PC-9 (cell line): ENCODE measurements at regions not wholly inside any gene's neighbourhood (a gene's known extent, or its start where the extent isn't known, plus 50 kb on each side); places are given as distances from the start of the nearest gene placed in this dataset.

Experiments used
- BruUV-seq: library from RNA; stranded (reverse); fragments of 400-500 nt; replicated peaks from 2 replicates; lab custom pipeline; 2021; lab: Mats Ljungman, UMichigan
- CTCF ChIA-PET: fragments of 300-600 bp; sonication (Branson Sonifier 250); formaldehyde crosslinking; loops from one replicate; lab custom pipeline; 2022; ENCODE audit warnings: antibody characterized with exemption; lab: Charles Lee
- POLR2A ChIA-PET: fragments of 300-600 bp; sonication (Branson Sonifier 250); formaldehyde crosslinking; loops from one replicate; lab custom pipeline; 2022; ENCODE audit warnings: antibody characterized with exemption; ENCODE audit not compliant: unreplicated experiment; lab: Charles Lee
- DNase-seq, 2 experiments: peaks; one replicate each; pipeline versions ENCODE4 v3.0.0 to v3.0.0-alpha.2; 2015 to 2022; ENCODE audit warnings: mixed read lengths in 1 of 2
- H2AFZ ChIP-seq: fragments of 200-600 bp; sonication (generic); 2 replicates; pipeline ENCODE4 v1.8.1; 2017; ENCODE audit warnings: antibody characterized with exemption
- H3F3A ChIP-seq: fragments of 200-600 bp; sonication (generic); 2 replicates; pipeline ENCODE4 v1.8.1; 2017; ENCODE audit warnings: antibody characterized with exemption, mild to moderate bottlenecking, low read depth; ENCODE audit not compliant: insufficient read depth
- H3K27ac ChIP-seq: fragments of 200-600 bp; sonication (generic); 2 replicates; pipeline ENCODE4 v1.6.1; 2016; ENCODE audit warnings: mixed run types
- H3K27me3 ChIP-seq: fragments of 200-600 bp; sonication (generic); 2 replicates; pipeline ENCODE4 v1.6.1; 2016; ENCODE audit warnings: low read depth, mixed run types; ENCODE audit not compliant: insufficient read depth
- H3K36me3 ChIP-seq: fragments of 200-600 bp; sonication (generic); 2 replicates; pipeline ENCODE4 v1.6.1; 2016; ENCODE audit warnings: low read depth, mixed run types
- H3K4me1 ChIP-seq: fragments of 200-600 bp; sonication (generic); replicated peaks from 2 replicates; pipeline ENCODE4 v1.6.1; 2016; ENCODE audit warnings: mixed run types; ENCODE audit not compliant: insufficient read depth
- H3K4me2 ChIP-seq: fragments of 200-600 bp; sonication (generic); 2 replicates; pipeline ENCODE4 v1.6.1; 2017; ENCODE audit warnings: mixed run types
- H3K4me3 ChIP-seq: fragments of 200-600 bp; sonication (generic); 2 replicates; pipeline ENCODE4 v1.6.1; 2016; ENCODE audit warnings: mixed run types
- H3K79me2 ChIP-seq: fragments of 200-600 bp; sonication (generic); 2 replicates; pipeline ENCODE4 v1.6.1; 2017; ENCODE audit warnings: low read depth, mixed run types
- H3K9me2 ChIP-seq: fragments of 200-600 bp; sonication (generic); 2 replicates; pipeline ENCODE4 v1.8.1; 2017; ENCODE audit warnings: mild to moderate bottlenecking; ENCODE audit not compliant: insufficient read depth
- H3K9me3 ChIP-seq: fragments of 200-600 bp; sonication (generic); 2 replicates; pipeline ENCODE4 v1.8.1; 2016; ENCODE audit warnings: low read depth; ENCODE audit not compliant: insufficient read depth
- H4K20me1 ChIP-seq: fragments of 200-600 bp; sonication (generic); 2 replicates; pipeline ENCODE4 v1.8.1; 2017; ENCODE audit not compliant: insufficient read depth
- EZH2 ChIP-seq: fragments of 200-600 bp; sonication (generic); IDR thresholded peaks from 2 replicates; pipeline ENCODE4 v1.8.0; 2017; ENCODE audit warnings: antibody characterized with exemption, low read depth
- intact Hi-C: fragments of 100-400 bp; cut with micrococcal nuclease; formaldehyde crosslinking; loops from one replicate; pipeline ENCODE4 v1.10.0; 2022; ENCODE audit not compliant: unreplicated experiment
- TF ChIP-seq, protein P1 (sequence below): fragments of 200-600 bp; sonication (generic); conservative IDR thresholded peaks from 2 replicates; pipeline ENCODE4 v1.6.1; 2017; ENCODE audit warnings: mixed run types, antibody characterized with exemption, mild to moderate bottlenecking, moderate library complexity

DNA sequence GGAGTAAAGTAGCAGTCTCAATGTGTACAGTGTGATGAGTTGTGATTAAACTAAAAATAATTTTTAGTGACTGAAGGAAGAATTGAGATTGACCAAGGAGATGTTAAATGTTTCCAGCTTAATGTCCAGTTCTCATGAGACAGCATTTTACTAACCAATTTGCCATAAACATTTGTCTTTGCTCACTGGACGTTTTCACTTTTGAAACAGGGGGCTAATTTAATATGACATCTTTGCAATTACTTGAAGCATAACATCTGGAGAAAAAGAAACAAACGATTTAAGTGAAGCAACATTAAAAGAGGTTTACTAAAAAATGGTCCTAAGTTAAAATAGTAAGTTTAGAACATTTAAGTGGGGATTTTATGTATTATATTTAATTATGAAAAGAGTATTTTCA is 443.8 kb downstream of the BCKDHB start:
- DNase-seq = no peak
- TF ChIP-seq, protein P1, sequence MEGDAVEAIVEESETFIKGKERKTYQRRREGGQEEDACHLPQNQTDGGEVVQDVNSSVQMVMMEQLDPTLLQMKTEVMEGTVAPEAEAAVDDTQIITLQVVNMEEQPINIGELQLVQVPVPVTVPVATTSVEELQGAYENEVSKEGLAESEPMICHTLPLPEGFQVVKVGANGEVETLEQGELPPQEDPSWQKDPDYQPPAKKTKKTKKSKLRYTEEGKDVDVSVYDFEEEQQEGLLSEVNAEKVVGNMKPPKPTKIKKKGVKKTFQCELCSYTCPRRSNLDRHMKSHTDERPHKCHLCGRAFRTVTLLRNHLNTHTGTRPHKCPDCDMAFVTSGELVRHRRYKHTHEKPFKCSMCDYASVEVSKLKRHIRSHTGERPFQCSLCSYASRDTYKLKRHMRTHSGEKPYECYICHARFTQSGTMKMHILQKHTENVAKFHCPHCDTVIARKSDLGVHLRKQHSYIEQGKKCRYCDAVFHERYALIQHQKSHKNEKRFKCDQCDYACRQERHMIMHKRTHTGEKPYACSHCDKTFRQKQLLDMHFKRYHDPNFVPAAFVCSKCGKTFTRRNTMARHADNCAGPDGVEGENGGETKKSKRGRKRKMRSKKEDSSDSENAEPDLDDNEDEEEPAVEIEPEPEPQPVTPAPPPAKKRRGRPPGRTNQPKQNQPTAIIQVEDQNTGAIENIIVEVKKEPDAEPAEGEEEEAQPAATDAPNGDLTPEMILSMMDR = no peak
- no peak for TF ChIP-seq EZH2
- Histone ChIP-seq H2AFZ (no peak overlapping the region), H3K4me3 (no peak overlapping the region), H4K20me1 (no peaks in the 10 kb centered on the region), H3F3A (no peaks in the 10 kb centered on the region), H3K9me2 (no peaks in the 10 kb centered on the region), H3K27ac (no peak overlapping the region), H3K4me2 (no peak overlapping the region), H3K9me3 (no peaks in the 10 kb centered on the region), H3K4me1 (no peaks in the 10 kb centered on the region), H3K27me3 (no peaks in the 10 kb centered on the region), H3K79me2 (no peaks in the 10 kb centered on the region), H3K36me3 (no peaks in the 10 kb centered on the region)
- POLR2A ChIA-PET = no interaction called here
- CTCF ChIA-PET = no interaction called here
- intact Hi-C loops = no loop called here
- no TSS peak for BruUV-seq

DNA sequence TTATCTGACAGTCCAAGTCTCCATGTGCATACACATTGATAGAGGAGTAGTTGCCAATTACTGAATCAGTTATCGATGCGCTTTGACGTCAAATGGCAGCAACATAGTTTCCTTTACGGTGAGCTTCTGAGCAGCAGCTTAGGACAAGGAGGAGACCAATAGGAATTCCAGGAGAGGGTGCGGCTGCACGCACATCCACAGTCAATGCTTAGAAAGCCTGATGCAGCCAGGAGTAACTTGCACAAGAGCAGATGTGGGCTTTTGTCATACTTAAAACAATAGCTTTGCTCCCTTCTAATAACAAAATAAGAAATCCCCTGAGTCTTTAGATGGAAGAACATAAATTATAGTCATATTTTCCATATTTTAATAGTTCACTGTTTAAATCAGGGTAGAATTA is 442.1 kb downstream of the BCKDHB start:
- Histone ChIP-seq H3K4me1 (no peaks in the 10 kb centered on the region), H3K79me2 (no peaks in the 10 kb centered on the region), H3K9me3 (no peaks in the 10 kb centered on the region), H4K20me1 (no peaks in the 10 kb centered on the region), H2AFZ (no peak overlapping the region), H3K4me3 (no peak overlapping the region), H3F3A (no peaks in the 10 kb centered on the region), H3K27me3 (no peaks in the 10 kb centered on the region), H3K27ac (no peak overlapping the region), H3K4me2 (no peak overlapping the region), H3K9me2 (no peaks in the 10 kb centered on the region), H3K36me3 (no peaks in the 10 kb centered on the region)
- intact Hi-C loops = loop anchor here (10.0 kb wide), 1 partner anchor 424 kb away; no protein-coding TSS in a partner anchor
- DNase-seq = no peak
- no TSS peak for BruUV-seq
- CTCF ChIA-PET = no interaction called here
- TF ChIP-seq, protein P1 = no peak
- no peak for TF ChIP-seq EZH2
- POLR2A ChIA-PET = no interaction called here

DNA sequence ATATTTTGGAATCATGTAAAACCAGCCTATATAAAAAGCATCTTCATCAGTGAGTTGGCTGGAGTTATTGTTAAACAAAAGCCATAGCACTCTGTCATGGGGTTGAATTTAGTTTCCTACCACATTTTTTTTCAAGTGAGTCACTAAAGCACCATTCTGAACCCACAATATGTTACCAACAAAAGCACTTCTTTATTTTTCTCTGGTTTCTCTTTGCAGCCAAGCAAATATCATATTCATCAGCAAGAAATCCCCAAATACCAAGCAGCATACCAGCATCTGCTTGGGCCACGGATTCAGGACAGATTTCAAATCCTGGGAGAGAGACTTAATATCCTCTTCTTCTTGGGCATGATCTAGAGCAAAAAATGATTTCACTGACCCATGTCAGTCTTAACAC is 441.4 kb downstream of the BCKDHB start:
- Histone ChIP-seq H3K36me3 (no peaks in the 10 kb centered on the region), H3K4me3 (no peak overlapping the region), H3K9me3 (no peaks in the 10 kb centered on the region), H2AFZ (no peak overlapping the region), H3K27ac (no peak overlapping the region), H3K9me2 (no peaks in the 10 kb centered on the region), H3K4me1 (no peaks in the 10 kb centered on the region), H4K20me1 (no peaks in the 10 kb centered on the region), H3K79me2 (no peaks in the 10 kb centered on the region), H3K4me2 (no peak overlapping the region), H3K27me3 (no peaks in the 10 kb centered on the region), H3F3A (no peaks in the 10 kb centered on the region)
- no TSS peak for BruUV-seq
- POLR2A ChIA-PET = no interaction called here
- TF ChIP-seq, protein P1 = no peak
- TF ChIP-seq EZH2 = no peak
- CTCF ChIA-PET = no interaction called here
- no peak for DNase-seq
- intact Hi-C loops = loop anchor here (10.0 kb wide), 1 partner anchor 423 kb away; no protein-coding TSS in a partner anchor
